Liver (tissue), 8 donors: ENCODE measurements at regions not wholly inside any gene's neighbourhood (a gene's known extent, or its start where the extent isn't known, plus 50 kb on each side); places are given as distances from the start of the nearest gene placed in this dataset.

ENCODE experiments used
- DNase-seq: peaks from one replicate; pipeline ENCODE4 v3.0.0-alpha.2; 2017; ENCODE audit warnings: low spot score
- H3K27ac ChIP-seq, 2 donors: one replicate each; pipeline ENCODE4 v1.7.0; 2013; ENCODE audit warnings: inconsistent platforms in 2 of 2, low read length in 2 of 2, control low read depth in 1 of 2, low read depth in 1 of 2, mild to moderate bottlenecking in 1 of 2
- H3K27me3 ChIP-seq, 4 donors: one replicate each; pipeline versions ENCODE4 v1.6.1 to v1.7.0; 2013; ENCODE audit warnings: low read length in 3 of 4, inconsistent platforms in 1 of 4, mild to moderate bottlenecking in 1 of 4, moderate library complexity in 1 of 4; ENCODE audit not compliant: control insufficient read depth in 4 of 4, insufficient read depth in 4 of 4
- H3K36me3 ChIP-seq, 4 donors: one replicate each; pipeline versions ENCODE4 v1.6.1 to v1.7.0; 2013; ENCODE audit warnings: low read length in 3 of 4, mild to moderate bottlenecking in 3 of 4, low read depth in 1 of 4, moderate library complexity in 1 of 4; ENCODE audit not compliant: control insufficient read depth in 4 of 4, insufficient read depth in 3 of 4
- H3K4me1 ChIP-seq, 4 donors: one replicate each; pipeline versions ENCODE4 v1.6.1 to v1.7.0; 2013; ENCODE audit warnings: low read length in 3 of 4, mild to moderate bottlenecking in 3 of 4, moderate library complexity in 1 of 4; ENCODE audit not compliant: control insufficient read depth in 4 of 4, insufficient read depth in 4 of 4
- H3K4me3 ChIP-seq, 3 donors: one replicate each; pipeline versions ENCODE4 v1.6.1 to v1.7.0; 2013; ENCODE audit warnings: low read length in 3 of 3, control low read depth in 1 of 3, low read depth in 1 of 3, mild to moderate bottlenecking in 1 of 3
- H3K9ac ChIP-seq, 2 donors: one replicate each; pipeline ENCODE4 v1.7.0; 2013; ENCODE audit warnings: low read length in 2 of 2, mild to moderate bottlenecking in 2 of 2, moderate library complexity in 2 of 2, control low read depth in 1 of 2, low read depth in 1 of 2
- H3K9me3 ChIP-seq, 4 donors: one replicate each; pipeline versions ENCODE4 v1.6.1 to v1.7.0; 2013; ENCODE audit warnings: low read length in 3 of 4; ENCODE audit not compliant: control insufficient read depth in 4 of 4
- EGR1 ChIP-seq, 2 donors: IDR thresholded peaks; 2 replicates each; pipeline ENCODE4 v1.6.1; 2016 to 2018; ENCODE audit warnings: antibody characterized with exemption in 2 of 2, low read depth in 2 of 2
- FOXA2 ChIP-seq: IDR thresholded peaks from 2 replicates; pipeline ENCODE4 v1.6.1; 2016; ENCODE audit warnings: antibody characterized with exemption
- GABPA ChIP-seq, 2 donors: IDR thresholded peaks in 1 of 2; conservative IDR thresholded peaks in 1 of 2; 2 replicates each; pipeline ENCODE4 v1.6.1; 2016; ENCODE audit warnings: antibody characterized with exemption in 2 of 2, mild to moderate bottlenecking in 1 of 2, moderate library complexity in 1 of 2
- HNF4A ChIP-seq, 2 donors: conservative IDR thresholded peaks; 2 replicates each; pipeline ENCODE4 v1.6.1; 2016; ENCODE audit warnings: antibody characterized with exemption in 2 of 2, mild to moderate bottlenecking in 2 of 2
- HNF4G ChIP-seq: IDR thresholded peaks from 2 replicates; pipeline ENCODE4 v1.6.1; 2016; ENCODE audit warnings: antibody characterized with exemption
- NR2F2 ChIP-seq: IDR thresholded peaks from 2 replicates; pipeline ENCODE4 v1.6.1; 2016; ENCODE audit warnings: antibody characterized with exemption
- RAD21 ChIP-seq, 2 donors: IDR thresholded peaks; 2 replicates each; pipeline ENCODE4 v1.6.1; 2016; ENCODE audit warnings: antibody characterized with exemption in 2 of 2, mild to moderate bottlenecking in 2 of 2
- REST ChIP-seq: IDR thresholded peaks from 2 replicates; pipeline ENCODE4 v1.6.1; 2016; ENCODE audit warnings: antibody characterized with exemption, mild to moderate bottlenecking
- SP1 ChIP-seq: IDR thresholded peaks from 2 replicates; pipeline ENCODE4 v1.6.1; 2018; ENCODE audit warnings: antibody characterized with exemption, mild to moderate bottlenecking
- TAF1 ChIP-seq: conservative IDR thresholded peaks from 2 replicates; pipeline ENCODE4 v1.6.1; 2016; ENCODE audit warnings: antibody characterized with exemption, mild to moderate bottlenecking
- YY1 ChIP-seq: IDR thresholded peaks from 2 replicates; pipeline ENCODE4 v1.6.1; 2016; ENCODE audit warnings: antibody characterized with exemption, mild to moderate bottlenecking
- WGBS: extraction: QIAGEN DNeasy Blood & Tissue Kit; methylation state at CpG from one replicate; pipeline ENCODE4 v1.1.7; 2013; 5-methylcytosine and 5-hydroxymethylcytosine counted together
- TF ChIP-seq, protein P1 (sequence below): IDR thresholded peaks from 2 replicates; pipeline ENCODE4 v1.6.1; 2016; ENCODE audit warnings: antibody characterized with exemption
- TF ChIP-seq, protein P2 (sequence below): IDR thresholded peaks from 2 replicates; pipeline ENCODE4 v1.6.1; 2016; ENCODE audit warnings: antibody characterized with exemption
- TF ChIP-seq, protein P3 (sequence below): IDR thresholded peaks from 2 replicates; pipeline ENCODE4 v1.6.1; 2016; ENCODE audit warnings: antibody characterized with exemption
- TF ChIP-seq, protein P4 (sequence below): fragments of 150-350 bp; IDR thresholded peaks from 2 replicates; pipeline ENCODE4 v1.5.1; 2017; ENCODE audit warnings: improper control_type of control experiment, low read depth, low read length; ENCODE audit not compliant: missing input control
- donor health status: healthy.
- donor health status: healthy.
- donor health status: healthy.
- donor health status: healthy.
- donor health status: healthy.

DNA sequence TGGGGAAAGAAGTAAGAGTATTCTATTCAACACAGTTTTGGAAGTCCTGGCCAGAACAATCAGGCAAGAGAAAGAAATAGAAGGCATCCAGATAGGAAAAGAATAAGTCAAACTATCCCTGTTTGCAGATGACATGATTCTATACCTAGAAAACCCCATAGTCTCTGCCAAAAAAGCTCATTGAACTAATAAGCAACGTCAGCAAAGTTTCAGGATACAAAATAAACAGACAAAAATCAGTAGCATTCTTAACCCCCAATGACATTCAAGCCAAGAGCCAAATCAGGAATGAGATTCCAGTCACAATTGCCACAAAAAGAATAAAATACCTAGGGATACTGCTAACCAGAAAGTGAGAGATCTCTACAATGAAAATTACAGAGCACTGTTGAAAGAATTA, 99.4 kb upstream of the MITF start:
- H3K4me3 ChIP-seq, result no peak overlapping the region
- no peak for DNase-seq
- 10% methylated on average over 1 of the region's 1 CpG for WGBS

DNA sequence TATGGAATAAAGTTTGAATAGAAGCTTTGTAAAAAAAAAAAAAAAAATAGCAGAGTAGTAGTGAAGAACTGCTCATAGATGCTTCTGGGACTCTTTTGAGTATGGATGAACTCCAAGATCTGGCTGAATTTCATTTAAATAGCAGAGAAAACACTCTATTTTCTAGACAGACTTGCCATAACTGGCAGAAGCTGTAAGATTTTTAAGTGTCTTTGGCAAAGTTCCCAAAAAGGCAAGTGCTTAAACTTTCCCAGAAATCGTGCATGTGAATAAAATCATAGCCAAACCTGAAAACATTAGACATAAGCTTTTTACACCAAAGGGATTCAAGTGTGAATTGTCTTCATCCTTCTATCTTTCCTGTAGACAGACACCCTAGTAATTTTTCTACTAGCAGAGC, 110.3 kb upstream of the MITF start:
- TF ChIP-seq, protein P1, sequence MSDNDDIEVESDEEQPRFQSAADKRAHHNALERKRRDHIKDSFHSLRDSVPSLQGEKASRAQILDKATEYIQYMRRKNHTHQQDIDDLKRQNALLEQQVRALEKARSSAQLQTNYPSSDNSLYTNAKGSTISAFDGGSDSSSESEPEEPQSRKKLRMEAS, result no peak
- TF ChIP-seq SP1 (no peak), TAF1 (no peak), RAD21 (IDR thresholded peaks at IDR 0.05) (no peak), YY1 (no peak), HNF4G (no peak), REST (no peak), EGR1 (IDR thresholded peaks at IDR 0.05; ENCODE audit: low read depth in 2 of 2) (no peak), GABPA (IDR thresholded peaks at IDR 0.05 in 1 of 2, conservative IDR thresholded peaks at IDR 0.05 in 1 of 2) (no peak), NR2F2 (no peak), FOXA2 (no peak), HNF4A (conservative IDR thresholded peaks at IDR 0.05) (no peak)
- TF ChIP-seq, protein P2, sequence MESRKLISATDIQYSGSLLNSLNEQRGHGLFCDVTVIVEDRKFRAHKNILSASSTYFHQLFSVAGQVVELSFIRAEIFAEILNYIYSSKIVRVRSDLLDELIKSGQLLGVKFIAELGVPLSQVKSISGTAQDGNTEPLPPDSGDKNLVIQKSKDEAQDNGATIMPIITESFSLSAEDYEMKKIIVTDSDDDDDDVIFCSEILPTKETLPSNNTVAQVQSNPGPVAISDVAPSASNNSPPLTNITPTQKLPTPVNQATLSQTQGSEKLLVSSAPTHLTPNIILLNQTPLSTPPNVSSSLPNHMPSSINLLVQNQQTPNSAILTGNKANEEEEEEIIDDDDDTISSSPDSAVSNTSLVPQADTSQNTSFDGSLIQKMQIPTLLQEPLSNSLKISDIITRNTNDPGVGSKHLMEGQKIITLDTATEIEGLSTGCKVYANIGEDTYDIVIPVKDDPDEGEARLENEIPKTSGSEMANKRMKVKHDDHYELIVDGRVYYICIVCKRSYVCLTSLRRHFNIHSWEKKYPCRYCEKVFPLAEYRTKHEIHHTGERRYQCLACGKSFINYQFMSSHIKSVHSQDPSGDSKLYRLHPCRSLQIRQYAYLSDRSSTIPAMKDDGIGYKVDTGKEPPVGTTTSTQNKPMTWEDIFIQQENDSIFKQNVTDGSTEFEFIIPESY, result no peak
- TF ChIP-seq, protein P3, sequence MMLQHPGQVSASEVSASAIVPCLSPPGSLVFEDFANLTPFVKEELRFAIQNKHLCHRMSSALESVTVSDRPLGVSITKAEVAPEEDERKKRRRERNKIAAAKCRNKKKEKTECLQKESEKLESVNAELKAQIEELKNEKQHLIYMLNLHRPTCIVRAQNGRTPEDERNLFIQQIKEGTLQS, result no peak
- TF ChIP-seq, protein P4, sequence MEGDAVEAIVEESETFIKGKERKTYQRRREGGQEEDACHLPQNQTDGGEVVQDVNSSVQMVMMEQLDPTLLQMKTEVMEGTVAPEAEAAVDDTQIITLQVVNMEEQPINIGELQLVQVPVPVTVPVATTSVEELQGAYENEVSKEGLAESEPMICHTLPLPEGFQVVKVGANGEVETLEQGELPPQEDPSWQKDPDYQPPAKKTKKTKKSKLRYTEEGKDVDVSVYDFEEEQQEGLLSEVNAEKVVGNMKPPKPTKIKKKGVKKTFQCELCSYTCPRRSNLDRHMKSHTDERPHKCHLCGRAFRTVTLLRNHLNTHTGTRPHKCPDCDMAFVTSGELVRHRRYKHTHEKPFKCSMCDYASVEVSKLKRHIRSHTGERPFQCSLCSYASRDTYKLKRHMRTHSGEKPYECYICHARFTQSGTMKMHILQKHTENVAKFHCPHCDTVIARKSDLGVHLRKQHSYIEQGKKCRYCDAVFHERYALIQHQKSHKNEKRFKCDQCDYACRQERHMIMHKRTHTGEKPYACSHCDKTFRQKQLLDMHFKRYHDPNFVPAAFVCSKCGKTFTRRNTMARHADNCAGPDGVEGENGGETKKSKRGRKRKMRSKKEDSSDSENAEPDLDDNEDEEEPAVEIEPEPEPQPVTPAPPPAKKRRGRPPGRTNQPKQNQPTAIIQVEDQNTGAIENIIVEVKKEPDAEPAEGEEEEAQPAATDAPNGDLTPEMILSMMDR, result no peak
- Histone ChIP-seq H3K9ac (no peak overlapping the region), H3K27me3 (no peaks in the 10 kb centered on the region), H3K4me1 (no peaks in the 10 kb centered on the region), H3K36me3 (no peaks in the 10 kb centered on the region), H3K9me3 (no peaks in the 10 kb centered on the region), H3K27ac (no peak overlapping the region), H3K4me3 (no peak overlapping the region)
- DNase-seq, result no peak
- WGBS, result 62% methylated on average over 1 of the region's 1 CpG

More for the DNA sequence above, 99.4 kb upstream of the MITF start:
- Histone ChIP-seq H3K9me3 (no peaks in the 10 kb centered on the region), H3K9ac (no peak overlapping the region), H3K36me3 (no peaks in the 10 kb centered on the region), H3K27me3 (no peaks in the 10 kb centered on the region), H3K27ac (no peak overlapping the region), H3K4me1 (no peaks in the 10 kb centered on the region)
- TF ChIP-seq SP1, result no peak
